COR-L47 (cell line): ENCODE measurements at regions not wholly inside any gene's neighbourhood (a gene's known extent, or its start where the extent isn't known, plus 50 kb on each side); places are given as distances from the start of the nearest gene placed in this dataset.

Experiments used
- DNase-seq: peaks from one replicate; lab custom pipeline; 2025; lab: John Stamatoyannopoulos, UW

- DNase-seq, result no peak
Measured at GRCh38 chr3:17945799-17946399, 203.5 kb upstream of the TBC1D5 start.

- no peak for DNase-seq
Measured at GRCh38 chr3:17945018-17945798, 202.8 kb upstream of the TBC1D5 start.

- DNase-seq, result no peak
Measured at GRCh38 chr3:17942856-17943255, 200.4 kb upstream of the TBC1D5 start.

- no peak for DNase-seq
Measured at GRCh38 chr3:17941766-17942165, 199.3 kb upstream of the TBC1D5 start.

- no peak for DNase-seq
Measured at GRCh38 chr3:17941152-17941551, 198.7 kb upstream of the TBC1D5 start.

- no peak for DNase-seq
Measured at GRCh38 chr3:17939157-17939556, 196.7 kb upstream of the TBC1D5 start.

- DNase-seq, result no peak
Measured at GRCh38 chr3:17938313-17938712, 195.9 kb upstream of the TBC1D5 start.

GRCh38 chr3:17936736-17937480 is 194.5 kb upstream of the TBC1D5 start:
- DNase-seq, result no peak

GRCh38 chr3:17935222-17935621 is 192.8 kb upstream of the TBC1D5 start:
- DNase-seq, result peak; percentile 62

- DNase-seq, result no peak
Measured at GRCh38 chr3:17932136-17932771, 189.8 kb upstream of the TBC1D5 start.

- no peak for DNase-seq
Measured at GRCh38 chr3:17931131-17931530, 188.7 kb upstream of the TBC1D5 start.

- no peak for DNase-seq
Measured at GRCh38 chr3:17928502-17929145, 186.2 kb upstream of the TBC1D5 start.

GRCh38 chr3:17927036-17927435 is 184.6 kb upstream of the TBC1D5 start:
- no peak for DNase-seq

- DNase-seq, result no peak
Measured at GRCh38 chr3:17915341-17915740, 172.9 kb upstream of the TBC1D5 start.

- DNase-seq, result no peak
Measured at GRCh38 chr3:17913359-17913758, 170.9 kb upstream of the TBC1D5 start.

GRCh38 chr3:17911986-17912760 is 169.7 kb upstream of the TBC1D5 start:
- no peak for DNase-seq

- no peak for DNase-seq
Measured at GRCh38 chr3:17910922-17911321, 168.5 kb upstream of the TBC1D5 start.

GRCh38 chr3:17909714-17910113 is 167.3 kb upstream of the TBC1D5 start:
- DNase-seq, result no peak

- DNase-seq, result no peak
Measured at GRCh38 chr3:17908399-17909191, 166.2 kb upstream of the TBC1D5 start.

- no peak for DNase-seq
Measured at GRCh38 chr3:17905996-17906395, 163.6 kb upstream of the TBC1D5 start.
